HG02610 (cell line): ENCODE measurements at regions not wholly inside any gene's neighbourhood (a gene's known extent, or its start where the extent isn't known, plus 50 kb on each side); places are given as distances from the start of the nearest gene placed in this dataset.

Experiments used
- ATAC-seq: cut with Tn5 transposase; IDR thresholded peaks from one replicate; pipeline ENCODE4 v1.9.1; 2021; ENCODE audit warnings: mild to moderate bottlenecking, moderate library complexity; ENCODE audit not compliant: unreplicated experiment

- no peak for ATAC-seq
Observed at GRCh38 chr13:60944863-60945262, 470.8 kb downstream of the PCDH20 start.

GRCh38 chr13:60944016-60944415 lies 471.6 kb downstream of the PCDH20 start:
- ATAC-seq, result no peak

GRCh38 chr13:60936281-60936680 lies 479.4 kb downstream of the PCDH20 start:
- ATAC-seq, result no peak

- no peak for ATAC-seq
Observed at GRCh38 chr13:60933638-60934037, 482.0 kb downstream of the PCDH20 start.

- no peak for ATAC-seq
Observed at GRCh38 chr13:60931858-60932546, 483.6 kb downstream of the PCDH20 start.

GRCh38 chr13:60925686-60926085 lies 490.0 kb downstream of the PCDH20 start:
- no peak for ATAC-seq

- no peak for ATAC-seq
Observed at GRCh38 chr13:60924856-60925255, 490.8 kb downstream of the PCDH20 start.

GRCh38 chr13:60922576-60923231 lies 492.9 kb downstream of the PCDH20 start:
- ATAC-seq, result no peak

GRCh38 chr13:60893801-60894200 lies 496.8 kb downstream of the TDRD3 start:
- ATAC-seq, result no peak

GRCh38 chr13:60887711-60888110 lies 490.7 kb downstream of the TDRD3 start:
- ATAC-seq, result no peak

GRCh38 chr13:60881507-60881906 lies 484.5 kb downstream of the TDRD3 start:
- ATAC-seq, result no peak

- no peak for ATAC-seq
Observed at GRCh38 chr13:60873116-60873515, 476.1 kb downstream of the TDRD3 start.

- no peak for ATAC-seq
Observed at GRCh38 chr13:60869941-60870613, 473.1 kb downstream of the TDRD3 start.

GRCh38 chr13:60869225-60869624 lies 472.2 kb downstream of the TDRD3 start:
- no peak for ATAC-seq

GRCh38 chr13:60862036-60862435 lies 465.0 kb downstream of the TDRD3 start:
- no peak for ATAC-seq

- no peak for ATAC-seq
Observed at GRCh38 chr13:60857698-60858097, 460.7 kb downstream of the TDRD3 start.

- ATAC-seq, result no peak
Observed at GRCh38 chr13:60852886-60853285, 455.9 kb downstream of the TDRD3 start.

- ATAC-seq, result no peak
Observed at GRCh38 chr13:60851378-60851777, 454.4 kb downstream of the TDRD3 start.

GRCh38 chr13:60850526-60850925 lies 453.5 kb downstream of the TDRD3 start:
- ATAC-seq, result no peak

- no peak for ATAC-seq
Observed at GRCh38 chr13:60838581-60838980, 441.6 kb downstream of the TDRD3 start.

- ATAC-seq, result no peak
Observed at GRCh38 chr13:60837806-60838205, 440.8 kb downstream of the TDRD3 start.

GRCh38 chr13:60836821-60837220 lies 439.8 kb downstream of the TDRD3 start:
- ATAC-seq, result no peak
